Transverse colon (tissue), 4 donors: ENCODE measurements at regions not wholly inside any gene's neighbourhood (a gene's known extent, or its start where the extent isn't known, plus 50 kb on each side); places are given as distances from the start of the nearest gene placed in this dataset.

Experiments
- DNase-seq: peaks from one replicate; pipeline ENCODE4 v3.0.0-alpha.2; 2019
- H3K27ac ChIP-seq, 4 donors: fragments of 200-600 bp; sonication (generic); 2 replicates each; pipeline ENCODE4 v1.5.1; 2016 to 2018; ENCODE audit warnings: inconsistent platforms in 4 of 4
- H3K27me3 ChIP-seq: fragments of 200-600 bp; sonication (generic); 2 replicates; pipeline ENCODE4 v1.5.1; 2017; ENCODE audit warnings: inconsistent platforms
- H3K36me3 ChIP-seq, 4 donors: fragments of 200-600 bp; sonication (generic); 2 replicates each; pipeline ENCODE4 v1.5.1; 2017 to 2019; ENCODE audit warnings: inconsistent platforms in 4 of 4
- H3K4me1 ChIP-seq, 4 donors: fragments of 200-600 bp; sonication (generic); 2 replicates each; pipeline ENCODE4 v1.5.1; 2017 to 2020; ENCODE audit warnings: inconsistent platforms in 4 of 4
- H3K4me3 ChIP-seq, 4 donors: fragments of 200-600 bp; sonication (generic); 1 replicate in 1 of 4; 2 replicates in 3 of 4; pipeline versions ENCODE4 v1.5.1 to v1.6.1; 2017 to 2019; ENCODE audit warnings: inconsistent platforms in 4 of 4
- H3K9me3 ChIP-seq, 2 donors: fragments of 200-600 bp; sonication (generic); 2 replicates each; pipeline ENCODE4 v1.5.1; 2017 to 2019; ENCODE audit warnings: inconsistent platforms in 2 of 2
- EP300 ChIP-seq: sonication (generic); formaldehyde crosslinking; IDR thresholded peaks from one replicate; pipeline ENCODE4 v1.6.1; 2017; ENCODE audit warnings: antibody characterized with exemption, low read depth
- POLR2A ChIP-seq: fragments of 450-650 bp; IDR thresholded peaks from one replicate; pipeline ENCODE4 v1.6.1; 2016; ENCODE audit warnings: antibody characterized with exemption, mild to moderate bottlenecking, moderate library complexity
- POLR2AphosphoS5 ChIP-seq, 3 donors: sonication (generic); formaldehyde crosslinking; IDR thresholded peaks; one replicate each; pipeline ENCODE4 v1.6.1; 2016; ENCODE audit warnings: antibody characterized with exemption in 3 of 3
- WGBS, 2 donors: methylation state at CpG; one replicate each; pipeline ENCODE4 v1.1.5; 2018; ENCODE audit warnings: low coverage in 1 of 2; 5-methylcytosine and 5-hydroxymethylcytosine counted together
- in situ Hi-C, 4 donors: fragments of 200-750 bp; cut with MboI; loops; one replicate each; pipeline versions ENCODE4 v1.15.0 to v1.15.1; 2017; ENCODE audit warnings: low sequenced_read_pairs in 3 of 4, low pct_ligation_motif_present in 1 of 4, low pct_unique_long_range_greater_than_20kb in 1 of 4
- intact Hi-C: fragments of 100-400 bp; cut with DNase I; formaldehyde crosslinking; loops from one replicate; pipeline ENCODE4 v1.15.1; 2023; ENCODE audit warnings: low total_unique reads
- TF ChIP-seq, protein P1 (sequence below), 5 experiments: fragments of 200-600 bp in 3 of 5; fragments of 450-650 bp in 2 of 5; sonication (generic) in 3 of 5; IDR thresholded peaks; 1 replicate in 2 of 5; 2 replicates in 3 of 5; pipeline ENCODE4 v1.5.1; 2016 to 2017; ENCODE audit warnings: antibody characterized with exemption in 5 of 5, inconsistent platforms in 3 of 5, mild to moderate bottlenecking in 2 of 5, moderate library complexity in 1 of 5

DNA sequence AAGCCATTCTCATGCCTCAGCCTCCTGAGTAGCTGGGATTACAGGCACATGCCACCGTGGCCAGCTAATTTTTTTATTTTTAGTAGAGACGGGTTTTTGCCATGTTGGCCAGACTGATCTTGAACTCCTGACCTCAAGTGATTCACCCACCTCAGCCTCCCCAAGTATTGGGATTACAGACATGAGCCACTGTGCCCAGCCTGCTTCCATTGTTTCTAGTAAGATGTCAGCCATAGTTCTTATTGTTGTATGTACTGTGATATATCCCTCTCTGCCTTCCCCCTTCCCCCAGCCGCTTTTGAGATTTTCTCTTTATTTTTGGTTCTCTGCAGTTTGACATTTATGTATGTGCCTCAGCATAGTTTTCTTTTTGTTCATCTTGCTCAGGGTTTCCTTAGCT is 87.9 kb upstream of the KLF14 start:
- 79 to 94% methylated on average over 2 to 3 of the region's 3 CpGs for WGBS, 2 donors
- H3K9me3 ChIP-seq: peaks cover 7 to 11% of the 10 kb centered on the region in 2 donors
- H3K4me3 ChIP-seq: no peak overlapping the region
- DNase-seq: no peak
- no peaks in the 10 kb centered on the region for H3K27me3 ChIP-seq
- no peaks in the 10 kb centered on the region for H3K36me3 ChIP-seq
- H3K27ac ChIP-seq: no peak overlapping the region
- TF ChIP-seq, protein P1, sequence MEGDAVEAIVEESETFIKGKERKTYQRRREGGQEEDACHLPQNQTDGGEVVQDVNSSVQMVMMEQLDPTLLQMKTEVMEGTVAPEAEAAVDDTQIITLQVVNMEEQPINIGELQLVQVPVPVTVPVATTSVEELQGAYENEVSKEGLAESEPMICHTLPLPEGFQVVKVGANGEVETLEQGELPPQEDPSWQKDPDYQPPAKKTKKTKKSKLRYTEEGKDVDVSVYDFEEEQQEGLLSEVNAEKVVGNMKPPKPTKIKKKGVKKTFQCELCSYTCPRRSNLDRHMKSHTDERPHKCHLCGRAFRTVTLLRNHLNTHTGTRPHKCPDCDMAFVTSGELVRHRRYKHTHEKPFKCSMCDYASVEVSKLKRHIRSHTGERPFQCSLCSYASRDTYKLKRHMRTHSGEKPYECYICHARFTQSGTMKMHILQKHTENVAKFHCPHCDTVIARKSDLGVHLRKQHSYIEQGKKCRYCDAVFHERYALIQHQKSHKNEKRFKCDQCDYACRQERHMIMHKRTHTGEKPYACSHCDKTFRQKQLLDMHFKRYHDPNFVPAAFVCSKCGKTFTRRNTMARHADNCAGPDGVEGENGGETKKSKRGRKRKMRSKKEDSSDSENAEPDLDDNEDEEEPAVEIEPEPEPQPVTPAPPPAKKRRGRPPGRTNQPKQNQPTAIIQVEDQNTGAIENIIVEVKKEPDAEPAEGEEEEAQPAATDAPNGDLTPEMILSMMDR (IDR thresholded peaks at IDR 0.05): no peak
- TF ChIP-seq POLR2AphosphoS5 (IDR thresholded peaks at IDR 0.05) (no peak), EP300 (no peak), POLR2A (no peak)
- H3K4me1 ChIP-seq: no peaks in the 10 kb centered on the region
- intact Hi-C loops (no loop called here), in situ Hi-C loops (no loop called here)

DNA sequence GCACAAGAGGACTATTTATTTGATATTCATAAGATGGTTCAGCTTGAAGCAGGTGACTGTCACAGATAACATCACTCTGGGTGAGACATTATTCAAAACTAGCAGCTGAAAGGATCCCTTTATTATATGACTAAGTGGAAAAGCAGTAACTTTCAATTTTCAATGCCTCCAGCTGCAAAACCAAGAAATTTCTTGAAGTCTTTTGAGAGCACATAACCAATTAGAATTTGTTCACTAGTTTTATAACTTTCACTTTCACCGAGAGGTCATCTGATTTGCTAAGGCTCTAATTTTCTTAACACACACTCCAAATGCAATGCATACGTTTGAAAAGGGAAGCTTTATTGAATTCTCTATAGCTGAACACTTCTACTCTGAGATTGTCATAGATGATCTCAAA is 88.6 kb upstream of the KLF14 start:
- Histone ChIP-seq H3K4me3 (no peak overlapping the region), H3K9me3 (peaks cover 12 to 14% of the 10 kb centered on the region in 2 donors), H3K27ac (no peak overlapping the region), H3K36me3 (no peaks in the 10 kb centered on the region), H3K27me3 (no peaks in the 10 kb centered on the region), H3K4me1 (no peaks in the 10 kb centered on the region)
- no peak for DNase-seq
- WGBS, 2 donors: 16 to 23% methylated on average over 2 of the region's 2 CpGs
- TF ChIP-seq, protein P1 (IDR thresholded peaks at IDR 0.05): no peak
- TF ChIP-seq POLR2AphosphoS5 (IDR thresholded peaks at IDR 0.05) (no peak), EP300 (no peak), POLR2A (no peak)
- in situ Hi-C loops: no loop called here
- intact Hi-C loops: no loop called here

DNA sequence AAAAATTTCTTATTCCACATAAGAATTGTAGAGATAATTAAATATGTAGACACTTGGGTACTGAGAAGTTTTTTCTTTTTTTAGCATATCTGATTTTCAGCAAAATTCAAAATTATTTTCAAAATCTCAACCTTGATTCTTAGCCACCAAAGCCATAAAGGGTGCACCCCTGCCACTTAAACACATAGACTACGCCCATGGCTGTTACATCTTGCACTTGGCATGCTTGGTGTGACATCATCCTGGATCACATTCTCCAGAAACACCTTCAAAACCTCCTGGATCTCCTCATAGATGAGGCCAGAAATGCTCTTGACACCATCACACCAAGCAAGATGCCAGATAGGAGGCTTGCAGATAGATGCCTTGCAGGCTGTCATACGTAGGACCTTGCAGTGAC is 89.1 kb upstream of the KLF14 start:
- WGBS, 2 donors: 67 to 91% methylated on average over 1 to 2 of the region's 2 CpGs
- Histone ChIP-seq H3K36me3 (no peaks in the 10 kb centered on the region), H3K4me1 (no peaks in the 10 kb centered on the region), H3K27ac (no peak overlapping the region), H3K4me3 (no peak overlapping the region), H3K9me3 (peaks cover 14 to 16% of the 10 kb centered on the region in 2 donors), H3K27me3 (no peaks in the 10 kb centered on the region)
- TF ChIP-seq, protein P1 (IDR thresholded peaks at IDR 0.05): no peak
- TF ChIP-seq POLR2A (no peak), EP300 (no peak), POLR2AphosphoS5 (IDR thresholded peaks at IDR 0.05) (no peak)
- intact Hi-C loops: no loop called here
- no peak for DNase-seq
- in situ Hi-C loops: no loop called here

DNA sequence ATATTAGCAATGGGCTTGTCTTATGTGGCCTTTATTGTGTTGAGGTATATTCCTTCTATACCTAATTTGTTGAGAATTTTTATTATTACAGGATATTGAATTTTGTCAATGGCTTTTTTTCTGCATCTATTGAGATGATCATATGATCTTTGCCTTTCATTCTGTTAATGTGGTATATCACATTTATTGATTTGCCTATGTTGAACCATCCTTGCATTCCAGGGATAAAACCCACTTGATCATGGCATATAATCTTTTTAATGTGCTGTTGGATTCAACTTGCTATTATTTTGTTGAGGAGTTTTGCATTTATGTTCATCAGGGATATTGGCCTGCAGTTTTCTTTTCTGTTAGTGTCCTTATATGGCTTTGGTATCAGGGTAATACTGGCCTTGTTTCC is 91.8 kb upstream of the KLF14 start:
- H3K27ac ChIP-seq: no peak overlapping the region
- H3K27me3 ChIP-seq: no peaks in the 10 kb centered on the region
- no peaks in the 10 kb centered on the region for H3K36me3 ChIP-seq
- intact Hi-C loops: no loop called here
- H3K9me3 ChIP-seq: peaks cover 14 to 19% of the 10 kb centered on the region in 2 donors
- no peaks in the 10 kb centered on the region for H3K4me1 ChIP-seq
- no peak overlapping the region for H3K4me3 ChIP-seq
- no peak for DNase-seq
- in situ Hi-C loops: loop anchor here in 2 of 4 donors (25.0 kb wide), 1 partner anchor 764 kb away; the partner anchor contains the start of genes KLHDC10 (in 2 of the 2) and ZC3HC1 (in 2 of the 2)
- TF ChIP-seq EP300 (no peak), POLR2AphosphoS5 (IDR thresholded peaks at IDR 0.05) (no peak), POLR2A (no peak)
- TF ChIP-seq, protein P1 (IDR thresholded peaks at IDR 0.05): no peak
